Activated T-cell treated with anti-CD3 and anti-CD28 coated beads for 24 hours (primary cell): ENCODE measurements at regions not wholly inside any gene's neighbourhood (a gene's known extent, or its start where the extent isn't known, plus 50 kb on each side); places are given as distances from the start of the nearest gene placed in this dataset.

Experiments
- DNase-seq: peaks from one replicate; pipeline ENCODE4 v3.0.0-alpha.2; 2020; ENCODE audit warnings: low read depth

- no peak for DNase-seq
These were observed 349.4 kb upstream of the SATB1 start for GRCh38 chr3:18774319-18775088.

- no peak for DNase-seq
These were observed 347.7 kb upstream of the SATB1 start for GRCh38 chr3:18772699-18773305.

- no peak for DNase-seq
These were observed 346.8 kb upstream of the SATB1 start for GRCh38 chr3:18771931-18772330.

GRCh38 chr3:18770800-18771199 lies 345.7 kb upstream of the SATB1 start:
- DNase-seq: no peak

GRCh38 chr3:18767756-18768303 lies 342.7 kb upstream of the SATB1 start:
- DNase-seq: no peak

- DNase-seq: no peak
These were observed 341.8 kb upstream of the SATB1 start for GRCh38 chr3:18766974-18767373.

- no peak for DNase-seq
These were observed 340.5 kb upstream of the SATB1 start for GRCh38 chr3:18765662-18766061.

GRCh38 chr3:18765161-18765560 lies 340.0 kb upstream of the SATB1 start:
- no peak for DNase-seq

GRCh38 chr3:18761530-18761929 lies 336.4 kb upstream of the SATB1 start:
- no peak for DNase-seq

- DNase-seq: no peak
These were observed 333.0 kb upstream of the SATB1 start for GRCh38 chr3:18758047-18758704.

- no peak for DNase-seq
These were observed 332.3 kb upstream of the SATB1 start for GRCh38 chr3:18757476-18757875.

GRCh38 chr3:18752273-18752934 lies 327.3 kb upstream of the SATB1 start:
- no peak for DNase-seq

- DNase-seq: no peak
These were observed 326.4 kb upstream of the SATB1 start for GRCh38 chr3:18751514-18751913.

GRCh38 chr3:18747383-18747782 lies 322.2 kb upstream of the SATB1 start:
- no peak for DNase-seq

GRCh38 chr3:18745472-18745871 lies 320.3 kb upstream of the SATB1 start:
- DNase-seq: no peak

GRCh38 chr3:18744472-18744871 lies 319.3 kb upstream of the SATB1 start:
- no peak for DNase-seq

GRCh38 chr3:18743761-18744160 lies 318.6 kb upstream of the SATB1 start:
- no peak for DNase-seq

- peak; percentile 70 for DNase-seq
These were observed 315.8 kb upstream of the SATB1 start for GRCh38 chr3:18740631-18741583.

- DNase-seq: no peak
These were observed 313.9 kb upstream of the SATB1 start for GRCh38 chr3:18739099-18739433.

- no peak for DNase-seq
These were observed 313.4 kb upstream of the SATB1 start for GRCh38 chr3:18738393-18739098.

- DNase-seq: no peak
These were observed 309.9 kb upstream of the SATB1 start for GRCh38 chr3:18735005-18735404.
